GM12801 (cell line): ENCODE measurements at regions not wholly inside any gene's neighbourhood (a gene's known extent, or its start where the extent isn't known, plus 50 kb on each side); places are given as distances from the start of the nearest gene placed in this dataset.

Experiments used
- TF ChIP-seq, protein P1 (sequence below): IDR thresholded peaks from one replicate; pipeline ENCODE4 v1.5.1; 2011; ENCODE audit warnings: control low read depth; ENCODE audit not compliant: insufficient read length; ENCODE audit errors: extremely low read depth

DNA sequence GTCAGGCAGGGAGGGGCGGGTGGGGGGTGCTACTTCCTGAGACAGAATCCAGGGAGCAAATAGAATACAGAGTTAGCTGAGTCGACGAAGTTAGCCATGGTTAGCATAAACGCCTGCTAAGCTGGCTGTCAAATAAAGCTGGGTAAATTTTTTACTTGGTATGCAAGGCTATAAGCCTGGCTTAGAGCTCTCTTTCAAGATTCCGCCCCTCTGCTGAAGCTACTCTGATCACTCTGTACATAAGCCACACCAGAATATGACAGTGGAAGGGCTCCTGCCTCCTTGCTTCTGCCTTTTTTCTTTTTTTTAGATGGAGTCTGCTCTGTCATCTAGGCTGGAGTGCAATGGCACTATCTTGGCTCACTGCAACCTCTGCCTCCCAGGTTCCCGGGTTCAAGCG is 58.3 kb downstream of the CYRIA start:
- TF ChIP-seq, protein P1, sequence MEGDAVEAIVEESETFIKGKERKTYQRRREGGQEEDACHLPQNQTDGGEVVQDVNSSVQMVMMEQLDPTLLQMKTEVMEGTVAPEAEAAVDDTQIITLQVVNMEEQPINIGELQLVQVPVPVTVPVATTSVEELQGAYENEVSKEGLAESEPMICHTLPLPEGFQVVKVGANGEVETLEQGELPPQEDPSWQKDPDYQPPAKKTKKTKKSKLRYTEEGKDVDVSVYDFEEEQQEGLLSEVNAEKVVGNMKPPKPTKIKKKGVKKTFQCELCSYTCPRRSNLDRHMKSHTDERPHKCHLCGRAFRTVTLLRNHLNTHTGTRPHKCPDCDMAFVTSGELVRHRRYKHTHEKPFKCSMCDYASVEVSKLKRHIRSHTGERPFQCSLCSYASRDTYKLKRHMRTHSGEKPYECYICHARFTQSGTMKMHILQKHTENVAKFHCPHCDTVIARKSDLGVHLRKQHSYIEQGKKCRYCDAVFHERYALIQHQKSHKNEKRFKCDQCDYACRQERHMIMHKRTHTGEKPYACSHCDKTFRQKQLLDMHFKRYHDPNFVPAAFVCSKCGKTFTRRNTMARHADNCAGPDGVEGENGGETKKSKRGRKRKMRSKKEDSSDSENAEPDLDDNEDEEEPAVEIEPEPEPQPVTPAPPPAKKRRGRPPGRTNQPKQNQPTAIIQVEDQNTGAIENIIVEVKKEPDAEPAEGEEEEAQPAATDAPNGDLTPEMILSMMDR: no peak

DNA sequence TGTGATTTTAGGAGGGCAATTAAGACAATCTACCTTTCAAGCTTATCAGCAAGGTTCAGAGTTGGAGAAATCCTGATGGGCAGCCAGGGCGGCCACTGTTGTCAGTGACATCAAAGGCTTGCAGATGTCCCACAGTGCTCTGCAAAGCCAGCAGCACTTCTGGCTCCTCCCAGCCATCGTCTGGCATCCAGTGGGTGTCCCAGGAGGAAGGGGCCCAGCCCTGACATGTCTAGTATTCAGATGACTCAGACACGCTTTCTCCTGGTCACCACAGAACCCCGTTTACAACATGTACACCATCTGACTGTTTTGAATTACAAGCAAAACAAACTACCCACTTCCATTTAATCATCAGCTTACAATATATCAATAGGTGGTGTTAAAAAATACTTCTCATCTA is 61.4 kb downstream of the CYRIA start:
- TF ChIP-seq, protein P1: no peak

DNA sequence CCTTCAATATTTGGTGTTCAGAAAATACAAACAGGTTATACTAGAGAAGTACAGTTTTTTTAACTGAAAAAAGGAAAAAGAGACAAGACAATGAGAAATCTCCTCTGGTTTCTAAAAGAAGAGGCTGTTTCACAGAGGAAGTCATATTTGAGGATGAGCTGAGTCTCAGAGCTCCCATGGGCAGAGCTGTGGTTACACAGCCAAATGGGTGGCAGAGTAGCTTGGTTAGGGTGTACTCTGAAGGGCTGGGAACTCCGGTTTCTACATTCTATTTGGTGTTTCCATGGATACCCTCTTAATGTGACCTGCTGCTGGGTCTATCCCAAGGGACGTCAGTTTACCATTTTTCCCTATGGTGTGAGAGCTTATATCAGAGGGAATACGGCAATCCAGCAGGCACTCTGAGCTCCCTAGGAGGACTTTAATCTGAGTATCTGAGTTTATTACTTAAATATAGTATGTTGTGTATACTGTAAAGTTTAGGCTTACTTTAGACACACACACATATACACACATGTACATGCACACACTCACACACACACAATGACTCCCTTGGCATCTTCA is 74.2 kb downstream of the CYRIA start:
- TF ChIP-seq, protein P1: no peak

DNA sequence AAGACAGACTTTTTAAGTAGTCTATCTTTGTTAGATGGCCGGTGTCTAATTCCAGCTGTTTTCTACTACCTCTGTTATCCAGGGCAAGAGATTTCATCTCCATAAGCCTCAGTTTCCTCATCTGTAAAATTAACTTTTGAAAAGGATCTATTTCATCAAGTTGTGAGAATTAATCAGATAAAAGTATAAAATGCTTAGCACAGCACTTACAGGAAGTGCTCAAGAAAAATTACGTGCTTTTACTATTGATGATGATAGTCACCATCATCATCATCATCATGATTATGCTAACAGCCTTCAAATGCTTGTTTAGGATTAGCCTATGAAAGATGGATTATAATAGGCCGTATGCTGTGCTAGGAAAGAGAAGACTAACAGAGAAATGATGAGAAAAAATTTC is 76.2 kb downstream of the CYRIA start:
- TF ChIP-seq, protein P1: no peak

DNA sequence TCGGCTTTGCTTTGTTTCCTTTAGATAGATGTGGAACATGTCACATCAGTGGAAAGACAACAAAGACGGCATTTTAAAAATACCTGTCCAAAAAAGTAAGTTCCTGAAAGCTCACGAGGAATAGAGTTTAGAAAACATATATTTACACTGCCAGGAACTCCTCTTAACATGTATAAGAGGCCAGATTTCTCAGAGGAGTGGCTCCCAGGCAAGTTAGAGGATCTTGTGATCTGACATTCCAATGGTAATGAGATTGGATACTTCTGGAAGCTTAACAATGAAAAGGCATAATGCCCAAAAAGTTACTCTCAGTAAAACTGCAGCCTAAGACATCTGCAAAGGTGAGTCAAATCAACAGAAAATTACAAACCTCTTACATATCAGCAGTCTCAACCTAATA is 77.1 kb downstream of the CYRIA start:
- TF ChIP-seq, protein P1: no peak

DNA sequence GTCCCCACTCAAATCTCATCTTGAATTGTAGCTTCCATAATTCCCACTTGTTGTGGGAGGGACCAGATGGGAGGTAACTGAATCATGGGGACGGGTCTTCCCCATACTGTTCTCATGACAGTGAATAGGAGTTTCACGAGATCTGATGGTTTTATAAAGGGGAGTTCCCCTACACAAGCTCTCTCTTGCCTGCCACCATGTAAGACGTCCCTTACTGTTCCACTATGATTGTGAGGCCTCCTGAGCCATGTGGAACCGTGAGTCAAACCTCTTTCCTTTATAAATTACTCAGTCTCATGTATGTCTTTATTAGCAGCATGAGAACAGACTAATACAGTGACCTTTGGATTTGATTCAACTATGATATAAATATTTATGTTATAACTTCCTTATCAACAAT is 78.0 kb downstream of the CYRIA start:
- TF ChIP-seq, protein P1: no peak

DNA sequence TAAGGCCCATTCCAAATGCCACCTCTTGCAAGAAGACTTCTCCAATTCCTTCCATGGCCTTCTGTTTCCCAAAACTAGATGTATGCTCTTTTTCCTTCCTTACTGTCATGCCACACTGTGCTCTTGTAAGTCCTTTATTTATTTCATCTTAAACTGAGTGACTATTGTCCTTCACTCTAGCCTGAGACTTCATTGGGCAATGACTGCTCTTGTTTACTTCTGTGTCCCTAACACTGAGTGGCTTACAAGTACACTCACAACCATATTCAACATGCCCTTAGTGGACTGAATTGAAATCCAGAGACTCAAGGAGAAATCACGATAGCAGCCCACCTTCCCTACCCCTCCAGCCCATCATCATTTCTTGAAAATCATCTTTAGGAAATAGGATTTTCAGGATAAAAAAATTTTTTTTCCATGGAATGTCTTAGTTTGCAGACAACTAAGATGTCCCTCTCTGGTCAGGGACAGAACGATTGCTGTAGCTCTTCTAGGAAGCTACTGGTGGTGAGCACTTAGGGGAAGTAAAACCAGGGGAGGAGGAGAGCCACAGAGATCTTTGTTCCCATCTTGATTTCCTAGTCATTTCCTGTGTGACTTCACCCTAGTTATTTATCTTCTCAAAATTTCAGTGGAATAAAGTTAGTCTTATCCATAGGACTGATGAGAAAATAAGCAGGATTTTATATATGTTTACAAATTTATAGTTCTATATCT is 80.7 kb downstream of the CYRIA start:
- TF ChIP-seq, protein P1: no peak
